Adrenal gland (tissue), 9 donors: ENCODE measurements at regions not wholly inside any gene's neighbourhood (a gene's known extent, or its start where the extent isn't known, plus 50 kb on each side); places are given as distances from the start of the nearest gene placed in this dataset.

ENCODE experiments used
- DNase-seq, 7 donors: peaks; one replicate each; pipeline ENCODE4 v3.0.0-alpha.2; 2019 to 2020
- H3K27ac ChIP-seq, 5 donors: fragments of 200-600 bp; sonication (generic) in 4 of 5; 1 replicate in 3 of 5; 2 replicates in 2 of 5; pipeline versions ENCODE4 v1.5.1 to v1.8.0; 2016 to 2020; ENCODE audit warnings: mild to moderate bottlenecking in 1 of 5
- H3K27me3 ChIP-seq: fragments of 200-600 bp; 2 replicates; pipeline ENCODE4 v1.8.0; 2021
- H3K36me3 ChIP-seq, 2 donors: fragments of 200-600 bp; replicated peaks in 1 of 2; 1 replicate in 1 of 2; 2 replicates in 1 of 2; pipeline versions ENCODE4 v1.5.1 to v1.8.0; 2018 to 2022
- H3K4me1 ChIP-seq, 2 donors: fragments of 200-600 bp; replicated peaks in 1 of 2; 1 replicate in 1 of 2; 2 replicates in 1 of 2; pipeline versions ENCODE4 v1.5.1 to v1.8.0; 2018 to 2021
- H3K4me3 ChIP-seq, 4 donors: fragments of 200-600 bp; sonication (generic) in 3 of 4; one replicate each; pipeline ENCODE4 v1.5.1; 2016 to 2018
- H3K9me3 ChIP-seq, 3 donors: fragments of 200-600 bp; sonication (generic) in 1 of 3; replicated peaks in 1 of 3; 1 replicate in 2 of 3; 2 replicates in 1 of 3; pipeline versions ENCODE4 v1.5.1 to v1.8.0; 2016 to 2021
- POLR2A ChIP-seq, 2 donors: fragments of 450-650 bp; IDR thresholded peaks; one replicate each; pipeline ENCODE4 v1.6.1; 2017; ENCODE audit warnings: antibody characterized with exemption in 2 of 2, mild to moderate bottlenecking in 2 of 2, moderate library complexity in 1 of 2
- WGBS, 4 donors: extraction: QIAGEN DNeasy Blood & Tissue Kit in 2 of 4; methylation state at CpG; one replicate each; pipeline versions ENCODE4 v1.1.5 to v1.1.7; 2013 to 2017; 5-methylcytosine and 5-hydroxymethylcytosine counted together
- intact Hi-C, 2 donors: fragments of 100-400 bp; cut with DNase I; formaldehyde crosslinking; loops; one replicate each; pipeline versions ENCODE4 v1.14.1 to v1.15.0; 2022 to 2023
- TF ChIP-seq, protein P1 (sequence below), 6 experiments: fragments of 450-650 bp in 4 of 6; fragments of 200-600 bp in 2 of 6; sonication (generic) in 1 of 6; IDR thresholded peaks; 1 replicate in 5 of 6; 2 replicates in 1 of 6; pipeline versions ENCODE4 v1.5.1 to v1.8.0; 2016 to 2021; ENCODE audit warnings: antibody characterized with exemption in 6 of 6, mild to moderate bottlenecking in 2 of 6, moderate library complexity in 1 of 6
- donor health status: healthy with polysubstance abuse.
- donor health status: Bipolar disorder and iron deficiency.
- donor health status: DM: yes; HTN: yes; CAD: no.
- donor health status: DM: no; HTN: no; CAD: no.
- donor health status: DM: no; HTN: no; CAD: no.

DNA sequence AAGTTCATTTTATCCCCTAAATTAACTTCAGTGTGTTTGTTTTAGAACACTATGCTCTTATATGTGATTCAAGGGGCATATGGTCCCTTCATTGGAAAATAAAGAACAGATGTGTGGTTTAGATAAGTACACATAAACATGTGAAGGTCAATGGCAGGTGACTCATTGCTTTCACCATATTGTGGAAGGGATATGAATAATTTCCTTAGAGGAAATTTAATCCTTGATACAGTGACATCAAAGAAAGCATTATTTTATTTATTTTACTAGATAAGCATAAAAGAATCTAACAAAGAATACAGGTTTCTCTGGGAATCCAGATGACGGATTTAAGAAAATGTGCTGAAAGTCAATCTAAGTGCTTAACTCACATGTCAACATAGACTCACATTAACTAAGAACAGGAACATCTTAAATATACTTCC lies 373.5 kb downstream of the KCTD12 start:
- DNase-seq: peak in 2 of 7 donors; percentile 3 to 28
- no peak overlapping the region for H3K4me3 ChIP-seq
- no peak for TF ChIP-seq POLR2A (IDR thresholded peaks at IDR 0.05)
- TF ChIP-seq, protein P1, sequence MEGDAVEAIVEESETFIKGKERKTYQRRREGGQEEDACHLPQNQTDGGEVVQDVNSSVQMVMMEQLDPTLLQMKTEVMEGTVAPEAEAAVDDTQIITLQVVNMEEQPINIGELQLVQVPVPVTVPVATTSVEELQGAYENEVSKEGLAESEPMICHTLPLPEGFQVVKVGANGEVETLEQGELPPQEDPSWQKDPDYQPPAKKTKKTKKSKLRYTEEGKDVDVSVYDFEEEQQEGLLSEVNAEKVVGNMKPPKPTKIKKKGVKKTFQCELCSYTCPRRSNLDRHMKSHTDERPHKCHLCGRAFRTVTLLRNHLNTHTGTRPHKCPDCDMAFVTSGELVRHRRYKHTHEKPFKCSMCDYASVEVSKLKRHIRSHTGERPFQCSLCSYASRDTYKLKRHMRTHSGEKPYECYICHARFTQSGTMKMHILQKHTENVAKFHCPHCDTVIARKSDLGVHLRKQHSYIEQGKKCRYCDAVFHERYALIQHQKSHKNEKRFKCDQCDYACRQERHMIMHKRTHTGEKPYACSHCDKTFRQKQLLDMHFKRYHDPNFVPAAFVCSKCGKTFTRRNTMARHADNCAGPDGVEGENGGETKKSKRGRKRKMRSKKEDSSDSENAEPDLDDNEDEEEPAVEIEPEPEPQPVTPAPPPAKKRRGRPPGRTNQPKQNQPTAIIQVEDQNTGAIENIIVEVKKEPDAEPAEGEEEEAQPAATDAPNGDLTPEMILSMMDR (IDR thresholded peaks at IDR 0.05): no peak
- H3K9me3 ChIP-seq: no peaks in the 10 kb centered on the region
- 19 to 30% (median 26%) methylated on average over 1 of the region's 1 CpG for WGBS, 4 donors
- no peaks in the 10 kb centered on the region for H3K27me3 ChIP-seq
- no peaks in the 10 kb centered on the region for H3K36me3 ChIP-seq
- intact Hi-C loops: no loop called here
- no peak overlapping the region for H3K27ac ChIP-seq
- no peaks in the 10 kb centered on the region for H3K4me1 ChIP-seq

GRCh38 chr13:76505437-76505836 lies 380.8 kb downstream of the KCTD12 start:
- Histone ChIP-seq H3K27me3 (no peaks in the 10 kb centered on the region), H3K27ac (no peak overlapping the region), H3K4me1 (no peaks in the 10 kb centered on the region), H3K9me3 (no peaks in the 10 kb centered on the region), H3K4me3 (no peak overlapping the region), H3K36me3 (no peaks in the 10 kb centered on the region)
- TF ChIP-seq POLR2A (IDR thresholded peaks at IDR 0.05): no peak
- TF ChIP-seq, protein P1 (IDR thresholded peaks at IDR 0.05): no peak
- WGBS, 4 donors: 41 to 74% (median 49%) methylated on average over 3 of the region's 3 CpGs
- intact Hi-C loops: no loop called here
- DNase-seq: no peak

- Histone ChIP-seq H3K4me1 (no peaks in the 10 kb centered on the region), H3K9me3 (no peaks in the 10 kb centered on the region), H3K27me3 (no peaks in the 10 kb centered on the region), H3K27ac (no peak overlapping the region), H3K4me3 (no peak overlapping the region), H3K36me3 (no peaks in the 10 kb centered on the region)
- intact Hi-C loops: no loop called here
- DNase-seq: no peak
- no peak for TF ChIP-seq POLR2A (IDR thresholded peaks at IDR 0.05)
- 59 to 79% (median 64%) methylated on average over 5 of the region's 5 CpGs for WGBS, 4 donors
These were observed 382.4 kb downstream of the KCTD12 start for GRCh38 chr13:76503766-76504165.

DNA sequence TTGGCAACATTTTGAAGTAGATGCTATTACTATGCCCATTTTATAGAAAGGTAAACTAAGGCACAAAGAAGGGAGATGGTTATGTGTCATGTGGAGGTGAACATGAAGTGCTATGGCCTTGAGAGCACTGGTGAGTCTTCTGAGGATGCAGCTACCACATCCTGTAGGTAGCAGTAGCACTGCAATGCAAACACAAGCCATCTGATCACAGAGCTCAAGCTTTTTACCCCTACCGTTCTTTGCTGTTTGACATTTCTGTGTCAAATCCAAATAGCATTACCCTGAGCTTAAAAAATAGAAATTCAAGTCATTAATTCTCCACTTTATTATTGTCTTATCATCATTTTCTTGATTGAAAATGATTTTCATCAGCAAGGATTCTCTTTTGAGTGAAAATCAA lies 382.9 kb downstream of the KCTD12 start:
- TF ChIP-seq, protein P1 (IDR thresholded peaks at IDR 0.05): no peak
- TF ChIP-seq POLR2A (IDR thresholded peaks at IDR 0.05): no peak
- H3K9me3 ChIP-seq: no peaks in the 10 kb centered on the region
- H3K27ac ChIP-seq: no peak overlapping the region
- 73 to 86% (median 83%) methylated on average over 1 of the region's 1 CpG for WGBS, 4 donors
- intact Hi-C loops: no loop called here
- H3K4me3 ChIP-seq: no peak overlapping the region
- H3K27me3 ChIP-seq: no peaks in the 10 kb centered on the region
- H3K36me3 ChIP-seq: no peaks in the 10 kb centered on the region
- no peak for DNase-seq
- no peaks in the 10 kb centered on the region for H3K4me1 ChIP-seq

DNA sequence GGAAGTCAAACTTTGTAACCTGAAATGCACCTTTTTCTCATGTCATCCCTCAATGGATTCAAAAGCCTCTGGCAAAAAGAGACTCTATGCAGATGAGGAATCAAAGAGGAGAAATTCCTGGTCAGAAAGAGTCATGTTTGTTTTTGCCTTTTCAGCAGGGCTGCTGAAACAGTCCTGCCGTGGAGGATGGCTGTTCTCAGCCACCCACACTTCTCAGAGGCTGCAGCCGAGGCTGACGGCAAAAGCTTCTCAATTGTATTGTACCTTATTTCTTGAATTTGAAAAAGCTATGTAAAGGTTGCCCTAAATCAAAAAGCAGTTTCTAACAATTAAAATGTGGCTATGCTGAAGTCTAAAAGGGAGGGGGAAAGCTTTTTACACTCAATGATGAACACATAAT lies 385.3 kb downstream of the KCTD12 start:
- 65 to 78% (median 70%) methylated on average over 3 of the region's 3 CpGs for WGBS, 4 donors
- Histone ChIP-seq H3K4me3 (no peak overlapping the region), H3K27me3 (no peaks in the 10 kb centered on the region), H3K9me3 (no peaks in the 10 kb centered on the region), H3K36me3 (no peaks in the 10 kb centered on the region), H3K27ac (no peak overlapping the region), H3K4me1 (no peaks in the 10 kb centered on the region)
- intact Hi-C loops: no loop called here
- TF ChIP-seq, protein P1 (IDR thresholded peaks at IDR 0.05): no peak
- no peak for TF ChIP-seq POLR2A (IDR thresholded peaks at IDR 0.05)
- no peak for DNase-seq
